Heart left ventricle (tissue), 16 donors: ENCODE measurements at regions not wholly inside any gene's neighbourhood (a gene's known extent, or its start where the extent isn't known, plus 50 kb on each side); places are given as distances from the start of the nearest gene placed in this dataset.

Experiments
- ATAC-seq, 4 donors: fragments of 200-7000 bp; cut with Tn5 transposase; one replicate each; pipeline ENCODE4 v1.9.1; 2020 to 2022; ENCODE audit warnings: moderate library complexity in 4 of 4, mild to moderate bottlenecking in 3 of 4, moderate number of reproducible peaks in 1 of 4
- DNase-seq, 5 donors: peaks; one replicate each; pipeline ENCODE4 v3.0.0-alpha.2; 2020
- H3K27ac ChIP-seq, 12 donors: fragments of 200-600 bp; sonication (generic) in 4 of 12; one replicate each; pipeline versions ENCODE4 v1.5.0 to v1.8.0; 2016 to 2022; ENCODE audit warnings: mild to moderate bottlenecking in 2 of 12
- H3K27me3 ChIP-seq, 9 donors: fragments of 200-600 bp; sonication (generic) in 2 of 9; one replicate each; pipeline versions ENCODE4 v1.5.1 to v1.8.0; 2016 to 2022; ENCODE audit warnings: mild to moderate bottlenecking in 3 of 9
- H3K36me3 ChIP-seq, 9 donors: fragments of 200-600 bp; sonication (generic) in 2 of 9; one replicate each; pipeline versions ENCODE4 v1.5.0 to v1.8.0; 2018 to 2022; ENCODE audit warnings: mild to moderate bottlenecking in 2 of 9
- H3K4me1 ChIP-seq, 12 donors: fragments of 200-600 bp; sonication (generic) in 4 of 12; one replicate each; pipeline versions ENCODE4 v1.5.0 to v1.8.0; 2016 to 2022; ENCODE audit warnings: mild to moderate bottlenecking in 3 of 12
- H3K4me3 ChIP-seq, 12 donors: fragments of 200-600 bp; sonication (generic) in 4 of 12; one replicate each; pipeline versions ENCODE4 v1.5.0 to v1.8.0; 2017 to 2022; ENCODE audit warnings: mild to moderate bottlenecking in 9 of 12, moderate library complexity in 4 of 12
- H3K9me3 ChIP-seq, 12 donors: fragments of 200-600 bp; sonication (generic) in 4 of 12; one replicate each; pipeline versions ENCODE4 v1.5.0 to v1.8.0; 2016 to 2022; ENCODE audit warnings: mild to moderate bottlenecking in 1 of 12
- CTCF ChIP-seq, 12 donors: fragments of 200-600 bp; sonication (generic) in 4 of 12; IDR thresholded peaks; one replicate each; pipeline versions ENCODE4 v1.5.0 to v1.8.0; 2018 to 2022; ENCODE audit warnings: antibody characterized with exemption in 12 of 12, mild to moderate bottlenecking in 5 of 12
- POLR2A ChIP-seq, 2 donors: fragments of 450-650 bp; IDR thresholded peaks; one replicate each; pipeline ENCODE4 v1.6.1; 2017; ENCODE audit warnings: antibody characterized with exemption in 2 of 2, mild to moderate bottlenecking in 2 of 2, moderate library complexity in 2 of 2
- WGBS, 4 donors: extraction: QIAGEN DNeasy Blood & Tissue Kit in 2 of 4; methylation state at CpG; one replicate each; pipeline versions ENCODE4 v1.1.5 to v1.1.7; 2013 to 2018; 5-methylcytosine and 5-hydroxymethylcytosine counted together
- intact Hi-C, 10 donors: fragments of 100-400 bp; cut with DNase I; formaldehyde crosslinking; loops; one replicate each; pipeline versions ENCODE4 v1.11.1 to v1.14.2; 2022
- donor health status: ischemic (EF 13 %, LVEDD 7.1; RV severe dilation, severe dysfunction).
- donor health status: healthy with polysubstance abuse.
- donor health status: DM: no; HTN: yes; CAD: no.
- donor health status: DM: no; HTN: no; CAD: no.
- donor health status: ischemic (EF 25% LVEDD 6.9; RV normal size, moderate dysfunction).
- donor health status: ischemic (EF 25% LVEDD 5.7; RV mildly dilated, moderate dysfunction).
- donor health status: healthy.
- donor health status: DM: yes; HTN: yes; CAD: no.
- donor health status: ischemic (EF 35%, LVEDD 5.7; RV mildly dilated, moderate dysfunction).
- donor health status: nonischemic (EF 11% LVEDD 7.7; RV severe dilation, severe dysfunction).
- donor health status: DM: yes; HTN: yes; CAD: no.
- donor health status: PGD.
- donor health status: ischemic (EF 29% LVEDD 5.4; RV normal size, mild dysfunction).
- donor health status: nonischemic (EF 23%, LVEDD 6.1; RV moderate dilation, normal function).

DNA sequence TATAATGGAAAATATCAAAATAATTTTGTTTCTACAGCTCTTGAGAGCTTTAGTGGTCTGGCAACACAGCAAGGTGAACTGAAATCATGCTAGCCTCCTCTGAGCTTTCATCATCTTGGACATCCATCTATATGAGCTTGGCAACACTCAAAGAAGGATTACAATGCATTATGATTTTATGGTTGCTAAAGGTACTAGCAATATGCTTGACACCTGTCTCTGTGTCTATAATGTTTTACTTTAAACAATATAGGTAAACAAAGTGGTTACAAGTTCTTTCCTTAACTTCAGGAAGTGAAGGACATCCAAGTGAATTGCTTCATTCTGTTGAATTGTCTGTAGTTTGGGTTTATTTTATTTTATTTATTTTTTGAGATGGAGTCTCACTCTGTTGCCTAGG lies 203.7 kb upstream of the RRP15 start:
- Histone ChIP-seq H3K27me3 (no peaks in the 10 kb centered on the region), H3K4me1 (peaks cover 0 to 4% (median 0%) of the 10 kb centered on the region in 12 donors), H3K36me3 (no peaks in the 10 kb centered on the region), H3K4me3 (no peak overlapping the region), H3K9me3 (no peaks in the 10 kb centered on the region), H3K27ac (no peak overlapping the region)
- ATAC-seq, result no peak
- DNase-seq, result no peak
- TF ChIP-seq POLR2A (IDR thresholded peaks at IDR 0.05) (no peak), CTCF (IDR thresholded peaks at IDR 0.05) (no peak)
- intact Hi-C loops, result no loop called here

DNA sequence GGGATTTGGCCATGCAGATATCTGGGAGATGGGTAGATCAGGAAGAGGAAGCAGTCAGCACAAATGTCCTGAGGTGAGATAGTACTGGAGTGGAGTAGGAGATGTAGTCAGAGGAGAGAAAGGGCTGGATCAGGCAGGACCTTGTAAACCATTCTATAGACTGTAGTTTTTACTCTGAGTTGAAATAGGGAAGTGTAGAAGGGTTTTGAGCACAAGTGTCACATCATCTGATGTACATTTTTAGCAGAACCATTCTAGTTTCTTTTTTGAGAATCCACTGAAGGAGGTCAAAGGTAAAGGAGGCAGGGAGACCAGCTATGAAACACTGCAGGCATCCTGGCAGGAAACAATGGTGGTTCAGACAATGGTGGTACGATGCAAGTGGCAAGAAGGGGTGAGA lies 194.6 kb upstream of the RRP15 start:
- intact Hi-C loops, result no loop called here
- no peak for TF ChIP-seq CTCF (IDR thresholded peaks at IDR 0.05)
- no peak for TF ChIP-seq POLR2A (IDR thresholded peaks at IDR 0.05)
- H3K4me1 ChIP-seq, result no peaks in the 10 kb centered on the region
- WGBS, 4 donors, result 71 to 88% (median 86%) methylated on average over 1 of the region's 1 CpG
- no peak overlapping the region for H3K4me3 ChIP-seq
- ATAC-seq, result no peak
- no peaks in the 10 kb centered on the region for H3K27me3 ChIP-seq
- no peak for DNase-seq
- no peaks in the 10 kb centered on the region for H3K36me3 ChIP-seq
- H3K9me3 ChIP-seq, result no peaks in the 10 kb centered on the region
- no peak overlapping the region for H3K27ac ChIP-seq

GRCh38 chr1:218101409-218101808 lies 183.7 kb upstream of the RRP15 start:
- no peak for DNase-seq
- H3K27ac ChIP-seq, result no peak overlapping the region
- intact Hi-C loops, result no loop called here
- H3K36me3 ChIP-seq, result no peaks in the 10 kb centered on the region
- H3K4me3 ChIP-seq, result no peak overlapping the region
- TF ChIP-seq CTCF (IDR thresholded peaks at IDR 0.05) (no peak), POLR2A (IDR thresholded peaks at IDR 0.05) (no peak)
- H3K4me1 ChIP-seq, result no peaks in the 10 kb centered on the region
- ATAC-seq, result no peak
- peaks cover 0 to 22% (median 3%) of the 10 kb centered on the region in 12 donors for H3K9me3 ChIP-seq
- no peaks in the 10 kb centered on the region for H3K27me3 ChIP-seq
- WGBS, 4 donors, result 66 to 73% (median 68%) methylated on average over 2 of the region's 2 CpGs

GRCh38 chr1:218108034-218108433 lies 177.1 kb upstream of the RRP15 start:
- no peak for DNase-seq
- Histone ChIP-seq H3K4me1 (no peaks in the 10 kb centered on the region), H3K9me3 (no peaks in the 10 kb centered on the region), H3K36me3 (no peaks in the 10 kb centered on the region), H3K27ac (no peak overlapping the region), H3K27me3 (no peaks in the 10 kb centered on the region), H3K4me3 (no peak overlapping the region)
- TF ChIP-seq CTCF (IDR thresholded peaks at IDR 0.05), result no peak
- no peak for TF ChIP-seq POLR2A (IDR thresholded peaks at IDR 0.05)
- WGBS, 4 donors, result 83 to 90% (median 84%) methylated on average over 3 of the region's 3 CpGs
- ATAC-seq, result no peak
- intact Hi-C loops, result no loop called here
